ENCODE measurements at regions not wholly inside any gene's neighbourhood (a gene's known extent, or its start where the extent isn't known, plus 50 kb on each side); places are given as distances from the start of the nearest gene placed in this dataset.

DNA sequence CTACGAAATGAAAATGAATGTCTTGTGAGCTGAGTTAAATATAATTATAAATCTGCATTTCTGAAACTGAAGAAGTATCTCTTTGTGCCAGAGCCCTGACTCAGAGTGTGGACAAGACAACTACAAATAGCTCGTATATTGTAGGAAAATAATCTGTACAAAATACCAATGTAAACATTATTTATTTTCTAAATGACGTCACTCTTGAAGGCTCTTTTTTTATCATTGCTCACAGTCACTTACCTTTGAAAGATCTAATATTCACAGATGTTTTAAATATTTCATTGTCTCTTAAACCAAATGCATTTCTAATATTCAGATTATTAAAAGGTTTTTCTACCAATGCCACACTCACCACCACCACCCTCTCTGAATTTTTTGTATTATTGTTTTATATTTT is 226.1 kb downstream of the SLCO4C1 start:
- TF ChIP-seq POLR2AphosphoS5 (IDR thresholded peaks at IDR 0.05; ENCODE audit: low read depth, low read length) (no peak), TAF1 (IDR thresholded peaks at IDR 0.05; ENCODE audit: borderline replicate concordance, insufficient read depth, low read length) (no peak)
